ENCODE measurements at regions not wholly inside any gene's neighbourhood (a gene's known extent, or its start where the extent isn't known, plus 50 kb on each side); places are given as distances from the start of the nearest gene placed in this dataset.
"Not testable (repeated sequence)": the region's sequence is repeated elsewhere in the genome, so short reads cannot be mapped to it uniquely, and the experiment has no call there.

DNA sequence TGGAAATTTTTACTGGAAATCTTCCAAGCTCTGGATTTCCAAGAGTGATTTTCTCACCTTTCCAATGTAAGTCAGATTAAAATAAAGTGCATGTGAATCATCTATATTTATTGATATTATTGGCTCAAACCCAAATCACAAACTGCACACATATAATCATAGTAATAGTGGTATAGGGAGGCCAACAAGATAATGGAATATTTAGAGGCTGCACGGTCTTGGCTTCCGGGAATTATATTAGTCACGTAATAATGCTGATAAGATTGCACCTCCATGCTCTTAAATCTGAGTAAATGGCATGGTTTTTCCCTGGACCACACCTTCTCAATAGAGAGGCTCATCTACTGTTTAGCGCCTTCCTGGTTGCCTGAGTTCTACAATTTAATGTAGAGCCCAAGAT is 567.1 kb upstream of the NR2F2 start:
- intact Hi-C loops (cut with DNase I), result no loop called here
- H3K9me3 ChIP-seq, result no peaks in the 10 kb centered on the region
- H3K27me3 ChIP-seq, result no peaks in the 10 kb centered on the region
- TF ChIP-seq, protein P1, sequence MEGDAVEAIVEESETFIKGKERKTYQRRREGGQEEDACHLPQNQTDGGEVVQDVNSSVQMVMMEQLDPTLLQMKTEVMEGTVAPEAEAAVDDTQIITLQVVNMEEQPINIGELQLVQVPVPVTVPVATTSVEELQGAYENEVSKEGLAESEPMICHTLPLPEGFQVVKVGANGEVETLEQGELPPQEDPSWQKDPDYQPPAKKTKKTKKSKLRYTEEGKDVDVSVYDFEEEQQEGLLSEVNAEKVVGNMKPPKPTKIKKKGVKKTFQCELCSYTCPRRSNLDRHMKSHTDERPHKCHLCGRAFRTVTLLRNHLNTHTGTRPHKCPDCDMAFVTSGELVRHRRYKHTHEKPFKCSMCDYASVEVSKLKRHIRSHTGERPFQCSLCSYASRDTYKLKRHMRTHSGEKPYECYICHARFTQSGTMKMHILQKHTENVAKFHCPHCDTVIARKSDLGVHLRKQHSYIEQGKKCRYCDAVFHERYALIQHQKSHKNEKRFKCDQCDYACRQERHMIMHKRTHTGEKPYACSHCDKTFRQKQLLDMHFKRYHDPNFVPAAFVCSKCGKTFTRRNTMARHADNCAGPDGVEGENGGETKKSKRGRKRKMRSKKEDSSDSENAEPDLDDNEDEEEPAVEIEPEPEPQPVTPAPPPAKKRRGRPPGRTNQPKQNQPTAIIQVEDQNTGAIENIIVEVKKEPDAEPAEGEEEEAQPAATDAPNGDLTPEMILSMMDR (IDR thresholded peaks at IDR 0.05), result no peak
- H3K27ac ChIP-seq, result no peak overlapping the region
- H3K36me3 ChIP-seq, result no peaks in the 10 kb centered on the region
- no peaks in the 10 kb centered on the region for H3K4me1 ChIP-seq
- no peak overlapping the region for H3K4me3 ChIP-seq
- DNase-seq (no peak), ATAC-seq (no peak)

DNA sequence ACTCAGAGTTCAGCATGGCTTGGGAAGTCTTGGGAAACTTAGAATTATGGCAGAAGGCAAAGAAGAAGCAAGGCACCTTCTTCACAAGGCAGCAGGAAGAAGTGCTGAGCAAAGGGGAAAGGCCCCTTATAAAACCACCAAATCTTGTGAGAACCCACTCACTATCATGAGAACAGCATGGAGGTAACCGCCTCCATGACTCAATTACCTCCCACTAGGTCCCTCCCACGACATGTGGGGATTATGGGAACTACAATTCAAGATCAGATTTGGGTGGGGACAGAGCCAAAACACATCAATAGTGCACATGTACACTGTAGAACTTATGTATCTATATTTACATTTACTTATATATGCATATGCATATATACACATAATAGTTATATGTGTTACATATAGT is 565.3 kb upstream of the NR2F2 start:
- TF ChIP-seq, protein P1 (IDR thresholded peaks at IDR 0.05), result no peak
- Histone ChIP-seq H3K36me3 (no peaks in the 10 kb centered on the region), H3K27me3 (no peaks in the 10 kb centered on the region), H3K4me1 (no peaks in the 10 kb centered on the region), H3K4me3 (no peak overlapping the region), H3K27ac (no peak overlapping the region), H3K9me3 (no peaks in the 10 kb centered on the region)
- intact Hi-C loops (cut with DNase I), result no loop called here
- DNase-seq (no peak), ATAC-seq (no peak)

DNA sequence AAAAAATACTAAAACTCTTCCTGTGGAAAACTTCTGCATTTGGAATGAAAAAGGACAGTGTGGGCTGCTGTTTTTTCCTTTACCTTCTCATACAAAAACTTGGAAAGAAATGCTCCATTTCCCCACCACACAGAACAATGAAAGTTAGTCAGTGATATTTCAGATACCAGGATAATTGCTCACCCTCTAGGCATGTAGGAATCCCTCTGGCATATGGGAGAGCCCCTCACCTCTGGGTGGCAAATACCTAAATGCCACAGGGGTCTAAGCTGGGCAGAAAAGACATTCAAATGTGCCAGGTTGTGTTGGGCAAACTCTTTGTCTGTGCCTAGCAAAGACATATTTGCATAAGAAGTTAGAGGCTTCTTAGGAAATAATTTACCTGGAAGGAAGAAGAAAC is 560.3 kb upstream of the NR2F2 start:
- Histone ChIP-seq H3K27me3 (no peaks in the 10 kb centered on the region), H3K9me3 (no peaks in the 10 kb centered on the region), H3K36me3 (no peaks in the 10 kb centered on the region), H3K4me1 (no peaks in the 10 kb centered on the region), H3K4me3 (no peak overlapping the region), H3K27ac (no peak overlapping the region)
- ATAC-seq (no peak), DNase-seq (no peak)
- intact Hi-C loops (cut with DNase I), result no loop called here
- TF ChIP-seq, protein P1 (IDR thresholded peaks at IDR 0.05), result no peak

DNA sequence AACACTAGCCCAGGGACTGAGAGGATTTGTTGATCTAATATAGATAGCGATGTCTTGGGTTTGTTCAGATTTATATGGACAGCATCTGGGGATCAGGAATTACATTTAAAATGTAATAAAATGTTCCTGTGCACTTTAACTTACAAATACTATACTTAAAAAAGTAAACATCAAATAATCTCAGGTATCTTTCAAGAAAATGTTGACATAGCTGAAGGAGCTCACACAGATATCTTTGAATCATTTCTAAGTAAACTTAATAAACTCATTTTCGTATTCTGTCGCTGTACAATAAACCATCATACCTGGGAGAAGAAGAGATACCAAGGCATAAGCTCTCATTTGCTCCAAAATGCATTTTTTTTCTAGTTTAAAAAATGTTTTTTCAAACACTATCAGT is 557.5 kb upstream of the NR2F2 start:
- intact Hi-C loops (cut with DNase I), result no loop called here
- Histone ChIP-seq H3K4me1 (no peaks in the 10 kb centered on the region), H3K27me3 (no peaks in the 10 kb centered on the region), H3K4me3 (no peak overlapping the region), H3K9me3 (no peaks in the 10 kb centered on the region), H3K27ac (no peak overlapping the region), H3K36me3 (no peaks in the 10 kb centered on the region)
- DNase-seq (no peak), ATAC-seq (no peak)
- TF ChIP-seq, protein P1 (IDR thresholded peaks at IDR 0.05), result no peak

DNA sequence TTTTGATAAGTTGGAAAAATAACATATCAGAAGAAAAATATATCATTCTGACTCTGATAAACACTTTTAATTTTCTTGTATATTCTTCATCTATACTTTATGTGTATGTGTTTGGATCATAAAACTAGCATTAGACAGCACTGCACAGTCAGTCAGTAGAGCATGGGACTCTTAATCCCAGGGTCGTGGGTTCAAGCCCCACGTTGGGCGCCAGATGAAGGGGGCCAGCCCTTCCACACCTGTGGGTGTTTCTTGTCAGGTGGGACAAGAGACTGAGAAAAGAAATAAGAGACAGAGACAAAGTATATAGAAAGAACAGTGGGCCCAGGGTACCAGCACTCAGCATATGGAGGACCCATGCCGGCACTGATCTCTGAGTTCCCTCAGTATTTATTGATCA is 546.0 kb upstream of the NR2F2 start:
- no peak overlapping the region for H3K4me3 ChIP-seq
- TF ChIP-seq, protein P1 (IDR thresholded peaks at IDR 0.05), result no peak
- H3K9me3 ChIP-seq, result peaks cover 0 to 55% of the 10 kb centered on the region in 2 donors
- intact Hi-C loops (cut with DNase I), result no loop called here
- H3K36me3 ChIP-seq, result no peaks in the 10 kb centered on the region
- no peaks in the 10 kb centered on the region for H3K4me1 ChIP-seq
- no peak overlapping the region for H3K27ac ChIP-seq
- no peaks in the 10 kb centered on the region for H3K27me3 ChIP-seq
- DNase-seq (no peak), ATAC-seq (no peak)

DNA sequence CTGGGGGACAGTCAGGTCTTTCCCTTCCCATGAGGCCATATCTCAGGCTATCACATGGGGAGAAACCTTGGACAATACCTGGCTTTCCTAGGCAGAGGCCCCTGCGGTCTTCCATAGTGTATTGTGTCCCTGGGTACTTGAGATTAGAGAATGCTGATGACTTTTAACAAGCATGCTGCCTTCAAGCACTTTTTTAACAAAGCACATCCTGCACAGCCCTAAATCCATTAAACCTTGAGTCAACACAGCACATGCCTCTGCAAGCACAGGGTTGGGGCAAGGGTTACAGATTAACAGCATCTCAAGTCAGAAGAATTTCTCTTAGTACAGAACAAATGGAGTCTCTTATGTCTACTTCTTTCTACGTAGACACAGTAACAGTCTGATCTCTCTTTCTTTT is 545.2 kb upstream of the NR2F2 start:
- peaks cover 0 to 55% of the 10 kb centered on the region in 2 donors for H3K9me3 ChIP-seq
- H3K4me3 ChIP-seq; intact Hi-C loops (cut with DNase I); H3K27ac ChIP-seq; H3K4me1 ChIP-seq; DNase-seq; ATAC-seq; H3K27me3 ChIP-seq; H3K36me3 ChIP-seq: not testable (repeated sequence)
